Esophagus muscularis mucosa (tissue), 4 donors: ENCODE measurements at regions not wholly inside any gene's neighbourhood (a gene's known extent, or its start where the extent isn't known, plus 50 kb on each side); places are given as distances from the start of the nearest gene placed in this dataset.

Experiments used
- CTCF ChIP-seq, 3 experiments: fragments of 200-600 bp in 2 of 3; fragments of 450-650 bp in 1 of 3; sonication (generic) in 2 of 3; IDR thresholded peaks; one replicate each; pipeline ENCODE4 v1.5.1; 2017 to 2019; ENCODE audit warnings: antibody characterized with exemption in 3 of 3, mild to moderate bottlenecking in 2 of 3, moderate library complexity in 1 of 3
- EP300 ChIP-seq: sonication (generic); formaldehyde crosslinking; IDR thresholded peaks from one replicate; pipeline ENCODE4 v1.6.1; 2017; ENCODE audit warnings: antibody characterized with exemption
- POLR2AphosphoS5 ChIP-seq, 2 donors: sonication (generic); formaldehyde crosslinking; IDR thresholded peaks; one replicate each; pipeline ENCODE4 v1.6.1; 2017; ENCODE audit warnings: antibody characterized with exemption in 2 of 2

GRCh38 chr5:61766141-61766540, 434.1 kb downstream of the ZSWIM6 start:
- no peak for TF ChIP-seq EP300
- TF ChIP-seq CTCF (IDR thresholded peaks at IDR 0.05) = no peak
- TF ChIP-seq POLR2AphosphoS5 (IDR thresholded peaks at IDR 0.05) = no peak
